HK-2 (cell line): ENCODE measurements at regions not wholly inside any gene's neighbourhood (a gene's known extent, or its start where the extent isn't known, plus 50 kb on each side); places are given as distances from the start of the nearest gene placed in this dataset.

Experiments used
- DNase-seq: peaks from one replicate; pipeline ENCODE4 v3.0.0-alpha.2; 2018; ENCODE audit not compliant: unreplicated experiment

DNA sequence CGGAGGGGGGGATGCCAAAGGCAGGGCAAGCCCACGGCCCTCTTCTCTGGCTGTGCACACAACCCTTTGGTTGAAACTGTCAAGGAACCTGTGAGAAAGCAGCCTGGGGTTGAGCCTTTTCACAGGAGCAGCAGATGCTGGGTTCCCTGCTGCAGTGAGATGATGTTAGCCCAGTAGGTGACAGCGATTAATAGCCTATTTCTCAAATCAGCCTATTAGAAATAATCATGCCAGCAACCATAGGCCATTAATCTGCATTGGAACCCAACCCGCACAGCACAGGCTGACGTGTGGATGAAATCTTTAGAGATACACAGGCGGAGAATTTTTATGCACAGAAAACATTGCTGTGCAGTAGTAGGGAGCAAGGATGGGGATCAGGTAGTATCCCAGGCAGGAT lies 637.5 kb downstream of the AJAP1 start:
- DNase-seq = no peak

DNA sequence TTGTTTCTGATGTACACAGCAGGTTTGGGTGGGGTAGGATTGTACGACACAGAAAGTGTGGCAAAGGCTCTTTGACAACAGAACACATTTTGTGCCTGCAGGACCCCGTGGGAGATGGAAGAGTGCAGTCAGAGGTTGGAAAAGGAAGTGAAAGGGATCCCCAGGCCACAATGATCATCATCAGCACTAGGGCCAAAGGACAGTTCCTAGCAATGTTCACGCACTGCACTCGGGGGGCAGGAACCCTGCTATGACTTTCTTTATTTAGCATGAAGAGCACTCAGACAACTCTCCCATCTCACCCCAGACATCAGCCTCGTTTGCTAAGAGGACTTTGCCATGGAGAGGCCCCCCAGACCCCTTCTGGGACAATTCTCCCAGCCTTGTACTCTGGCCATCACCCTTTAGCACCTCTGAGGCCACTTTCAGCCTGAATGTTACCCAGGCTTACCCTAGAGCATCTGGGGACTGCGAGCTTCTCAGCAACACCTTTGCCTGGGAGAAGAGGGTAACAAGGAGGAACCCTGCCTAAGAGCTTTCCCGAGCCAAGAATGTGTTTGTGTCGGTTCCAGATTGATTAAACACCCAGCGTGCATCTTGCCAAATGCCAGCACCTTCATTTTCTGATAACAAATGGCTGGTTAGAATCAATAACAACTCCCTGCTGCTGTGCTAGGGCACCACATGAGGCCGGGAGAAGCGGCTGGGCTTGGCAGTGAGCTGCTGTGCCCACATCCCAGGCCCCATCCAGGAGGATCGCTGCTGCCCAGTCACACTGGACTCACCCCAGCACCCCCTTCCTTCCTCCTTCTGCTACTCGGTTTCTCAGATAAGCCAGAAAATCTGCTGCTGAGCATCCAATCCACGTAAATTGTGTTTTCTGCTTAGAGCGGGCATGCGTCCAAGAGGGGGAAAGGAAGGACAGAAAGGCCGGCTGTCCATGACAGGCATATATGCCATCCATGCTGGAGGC lies 633.1 kb downstream of the AJAP1 start:
- DNase-seq = no peak

DNA sequence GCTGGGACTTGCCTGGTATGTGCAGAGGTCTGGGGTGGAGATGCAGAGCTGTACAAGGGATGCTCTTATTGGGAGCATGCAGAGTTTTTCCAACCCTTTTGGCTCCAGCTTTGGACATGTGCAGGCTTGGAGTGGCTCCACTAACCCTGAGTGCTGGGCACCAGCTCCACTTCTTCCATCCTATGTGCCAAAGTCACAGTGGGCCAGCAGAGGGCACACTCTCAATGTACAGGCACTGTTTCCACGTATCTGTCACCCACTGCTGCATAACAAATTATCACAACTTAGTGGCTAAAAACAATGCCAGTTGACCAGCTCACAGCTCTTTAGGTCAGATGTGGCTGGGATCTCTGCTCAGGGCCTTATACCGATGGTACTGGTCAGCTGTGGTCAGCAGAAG lies 631.8 kb downstream of the AJAP1 start:
- DNase-seq = no peak

DNA sequence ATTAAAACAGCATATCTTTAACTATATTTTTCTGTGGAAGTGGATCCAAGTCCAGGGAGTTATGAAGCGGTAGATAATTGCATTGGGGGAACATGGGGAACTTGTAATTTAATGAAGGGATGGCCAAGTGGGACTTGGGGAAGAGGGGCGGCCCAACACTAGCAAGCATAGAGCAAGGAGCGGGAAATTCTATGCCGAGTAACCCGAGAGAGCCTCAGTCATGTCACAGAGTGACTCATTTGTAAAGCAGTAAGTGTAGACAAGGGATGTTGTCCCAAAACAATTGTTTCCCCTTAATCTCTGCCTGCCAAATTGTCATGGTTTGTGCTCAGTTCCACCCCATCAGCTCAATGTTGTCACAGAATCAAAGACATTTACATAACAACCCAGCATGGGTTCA lies 620.1 kb downstream of the AJAP1 start:
- DNase-seq = no peak

DNA sequence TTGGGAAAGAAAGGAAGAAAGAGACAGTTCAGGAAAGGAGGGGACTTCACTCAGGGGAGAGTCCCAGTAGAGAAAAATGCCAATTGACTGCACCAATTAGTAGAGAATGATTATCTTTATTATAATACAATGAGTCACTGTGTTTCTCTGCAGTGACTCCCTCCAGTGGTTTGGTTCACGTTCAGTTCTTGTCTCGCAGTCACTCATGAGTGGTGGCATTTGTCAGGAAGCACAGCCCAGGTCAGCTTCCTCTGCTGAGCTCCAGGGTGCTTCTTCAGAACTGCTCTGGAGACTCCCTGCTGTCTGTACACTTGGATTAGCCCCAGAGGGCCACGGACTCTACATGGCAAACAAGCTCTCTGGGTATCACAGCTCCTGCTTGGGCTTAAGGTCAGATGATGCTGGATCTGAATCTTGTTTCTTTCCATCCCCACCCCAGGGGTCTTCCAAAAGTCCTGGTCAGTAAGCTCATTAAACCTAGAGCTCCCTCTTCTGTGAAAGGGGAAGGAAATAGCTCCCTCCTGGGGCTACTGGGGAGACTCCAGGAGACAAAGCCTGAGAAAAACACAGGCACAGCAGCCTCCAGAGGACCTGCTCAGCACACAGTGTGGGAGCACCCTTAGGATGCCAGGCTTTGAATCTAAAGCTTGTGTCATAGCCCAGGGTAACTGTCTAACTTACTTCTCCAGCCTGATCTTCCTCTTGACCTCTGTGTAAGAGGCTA lies 619.0 kb downstream of the AJAP1 start:
- DNase-seq = no peak

DNA sequence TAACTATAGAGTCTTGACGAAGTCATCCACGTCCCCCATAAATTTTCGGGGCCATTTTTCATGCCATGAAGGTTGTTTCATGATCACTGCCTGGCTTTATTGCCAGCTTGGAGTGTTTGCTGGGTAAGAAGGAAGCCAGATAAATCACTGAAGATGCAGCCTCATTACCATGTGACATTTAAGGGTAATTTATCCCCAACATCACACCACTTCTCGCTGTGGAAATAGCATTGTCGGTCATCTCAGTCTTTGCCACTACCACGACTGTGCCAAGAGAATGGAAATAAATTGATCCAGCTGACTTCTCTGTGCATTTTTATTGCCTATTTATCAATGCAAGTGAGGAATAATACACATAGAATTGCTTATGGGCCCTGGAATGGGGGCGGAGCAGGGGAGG lies 617.9 kb downstream of the AJAP1 start:
- no peak for DNase-seq

DNA sequence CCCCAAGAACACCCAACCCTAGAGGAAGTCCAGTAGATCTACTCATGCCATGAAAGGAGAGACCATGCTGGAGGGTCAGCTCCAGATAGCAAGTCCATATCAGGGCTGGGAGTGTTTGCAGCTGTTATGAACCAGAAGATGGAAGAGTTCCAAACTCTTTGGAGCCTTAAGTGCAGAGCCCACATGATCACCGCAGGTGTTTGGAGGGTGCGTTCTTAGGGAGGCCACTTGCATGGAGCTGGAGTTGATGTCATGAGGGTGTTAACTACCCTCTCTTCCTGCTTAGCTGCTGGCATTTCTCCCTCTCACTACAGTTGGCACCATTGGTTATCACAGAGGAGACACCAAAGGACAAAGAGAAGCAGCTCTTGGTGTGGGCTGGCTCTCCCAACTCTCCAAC lies 616.9 kb downstream of the AJAP1 start:
- DNase-seq = no peak

DNA sequence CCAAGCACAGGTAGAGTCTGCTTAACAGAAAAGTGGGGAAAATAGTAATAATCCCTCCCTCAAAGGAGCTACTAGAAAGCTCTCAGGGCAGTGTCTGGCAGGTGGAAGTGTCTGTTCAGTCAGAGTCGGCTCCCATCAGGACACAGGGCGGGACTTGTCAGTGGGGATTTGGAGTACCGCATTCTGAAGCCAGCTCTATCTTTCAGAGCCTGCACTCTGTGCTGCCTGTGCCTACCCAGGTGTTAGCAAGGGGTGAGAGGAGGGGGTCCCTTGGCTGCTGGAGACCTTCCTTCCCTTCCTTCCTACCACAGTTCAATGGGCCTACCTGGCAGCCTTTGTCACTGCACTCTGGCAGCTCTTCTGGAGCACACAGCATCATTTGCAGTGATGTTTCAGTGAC lies 615.5 kb downstream of the AJAP1 start:
- DNase-seq = no peak

DNA sequence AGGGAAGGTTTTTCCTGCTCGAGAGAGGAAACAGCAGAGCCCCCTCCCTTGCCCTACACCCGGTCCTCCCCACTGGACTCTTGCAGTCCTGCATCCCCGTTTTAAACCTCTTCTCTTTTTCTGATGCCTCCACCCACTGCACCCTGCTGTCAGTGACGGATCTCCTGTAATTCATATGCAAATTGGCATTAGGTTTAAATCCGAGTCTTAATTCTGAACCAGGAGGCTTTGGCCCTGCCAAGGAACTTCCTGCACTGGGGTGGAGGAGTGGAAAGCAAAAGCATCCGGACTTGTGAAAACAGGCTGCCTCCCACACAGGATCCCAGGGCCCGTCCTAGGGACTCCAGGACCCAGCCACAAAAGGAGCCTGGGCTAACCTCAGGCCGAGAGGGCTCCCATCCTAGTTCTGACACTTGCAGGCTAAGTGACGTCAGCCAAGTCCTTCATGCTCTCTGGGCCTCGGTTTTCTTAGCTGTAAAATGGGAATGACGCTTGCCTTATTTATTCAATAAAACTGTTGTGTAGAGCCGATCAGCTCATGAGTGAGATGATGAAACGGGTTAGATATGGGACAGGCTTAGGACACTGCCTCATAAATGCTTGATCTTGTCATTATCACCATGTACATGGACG lies 613.3 kb downstream of the AJAP1 start:
- no peak for DNase-seq

DNA sequence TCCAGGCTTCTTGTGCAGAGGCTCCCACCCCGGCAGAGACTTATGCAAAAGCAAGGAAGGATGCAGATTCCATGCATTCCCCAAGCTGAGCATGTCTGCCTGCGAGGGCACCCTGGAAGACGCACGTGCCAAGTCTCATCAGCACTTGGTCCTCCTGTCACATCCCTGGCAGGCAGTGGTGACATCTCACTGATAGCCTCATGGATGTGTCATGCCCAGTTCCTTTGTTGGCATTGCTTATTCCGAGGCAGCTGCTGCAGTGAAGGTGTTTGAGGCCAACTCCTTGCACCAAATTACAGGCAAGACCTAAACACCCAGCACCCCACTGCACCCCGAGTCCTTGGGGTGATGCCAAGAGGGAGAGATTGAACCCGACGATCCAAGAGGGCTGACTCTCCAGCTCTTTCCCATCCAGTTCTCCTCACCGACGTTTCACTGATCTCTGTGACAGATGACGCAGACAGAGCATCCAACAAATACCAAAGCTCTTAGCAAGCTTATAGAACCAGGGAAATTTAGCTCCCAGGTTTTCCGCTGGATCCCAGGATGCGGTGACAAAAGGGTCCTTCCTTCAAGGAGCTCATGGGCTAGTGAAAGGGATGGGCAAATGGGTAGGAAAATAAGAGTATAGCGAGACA lies 611.1 kb downstream of the AJAP1 start:
- no peak for DNase-seq

DNA sequence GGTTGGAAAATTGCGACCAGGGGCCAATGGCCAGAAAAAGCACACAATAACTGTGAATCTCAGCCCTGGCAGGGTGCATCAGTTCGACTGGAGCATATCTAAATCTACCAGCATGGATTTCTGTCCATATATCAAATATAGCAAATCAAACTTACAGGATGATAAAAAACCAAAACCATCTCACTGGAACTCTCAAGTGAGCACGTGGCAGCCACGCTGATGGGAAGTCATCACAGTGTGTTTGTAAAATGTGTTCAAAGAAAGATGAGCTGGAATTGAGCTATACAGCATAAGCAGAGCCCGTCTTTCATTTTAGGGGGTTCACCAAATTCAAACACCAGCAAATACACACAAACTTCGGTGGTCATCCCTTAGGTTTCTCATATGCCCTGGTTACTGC lies 610.1 kb downstream of the AJAP1 start:
- DNase-seq = no peak

DNA sequence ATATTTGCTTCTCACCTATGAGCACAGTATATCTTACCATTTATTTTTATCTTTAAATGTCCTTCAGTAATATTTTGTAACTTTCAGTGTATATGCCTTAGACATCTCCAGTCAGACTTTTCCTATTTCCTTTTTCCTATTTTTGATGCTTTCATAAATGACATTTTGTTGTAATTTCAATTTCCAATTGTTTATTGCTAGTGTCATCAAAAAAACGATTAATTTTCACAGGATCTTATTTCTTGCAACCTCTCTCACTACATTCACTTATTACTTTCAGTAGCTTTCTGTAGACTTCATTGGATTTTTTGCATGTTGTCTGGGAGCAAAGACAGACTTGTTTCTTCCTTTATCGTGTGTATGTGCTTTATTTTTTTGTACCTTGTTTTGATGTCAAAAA lies 602.4 kb downstream of the AJAP1 start:
- DNase-seq = no peak

DNA sequence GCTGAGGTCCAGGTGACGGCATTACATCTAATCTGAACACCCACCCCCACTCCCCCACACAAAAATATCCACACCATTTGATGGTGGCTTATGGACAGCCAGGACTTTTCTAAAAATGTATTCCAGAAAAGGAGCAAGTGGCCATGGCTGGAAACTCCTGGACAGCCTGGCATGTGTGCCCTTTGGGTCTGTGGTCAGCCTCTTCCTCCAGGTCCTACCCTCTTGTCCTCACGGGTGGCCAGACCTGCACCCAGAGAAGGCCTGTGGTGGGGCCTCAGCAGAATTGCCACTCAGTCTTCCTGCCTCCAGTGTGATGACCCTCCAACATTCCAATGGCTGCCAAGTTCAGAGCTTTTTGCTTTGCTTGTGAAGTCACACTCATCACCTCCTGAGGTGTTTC lies 600.6 kb downstream of the AJAP1 start:
- DNase-seq = no peak

DNA sequence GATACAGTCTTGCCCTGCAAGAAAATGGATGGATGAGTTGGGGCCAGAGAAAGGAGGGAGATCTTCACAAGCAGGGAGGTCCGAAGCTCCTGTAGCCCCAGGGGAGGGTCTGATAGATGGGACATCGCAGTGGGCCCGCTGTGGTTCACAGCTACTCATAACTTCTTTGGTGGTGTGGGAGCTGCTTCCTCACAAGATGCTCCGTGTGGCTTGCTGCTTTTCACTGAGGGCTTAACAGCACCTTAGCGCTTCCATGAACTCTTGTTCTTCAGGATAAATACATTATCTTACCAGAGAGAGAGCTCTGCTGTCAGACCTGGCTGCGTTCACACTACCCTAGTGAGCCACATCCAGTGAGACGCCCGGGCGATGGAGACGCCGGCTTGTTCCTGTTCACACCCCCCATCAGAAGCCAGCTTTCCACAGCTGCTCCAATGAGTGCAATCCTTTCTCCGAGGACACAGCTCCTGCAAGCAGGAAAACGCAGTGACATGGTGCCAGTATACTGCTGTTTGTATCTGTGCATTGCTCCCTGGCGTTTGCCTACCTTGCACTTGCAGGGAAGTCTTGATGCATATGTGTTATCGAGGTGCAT lies 599.8 kb downstream of the AJAP1 start:
- DNase-seq = no peak

DNA sequence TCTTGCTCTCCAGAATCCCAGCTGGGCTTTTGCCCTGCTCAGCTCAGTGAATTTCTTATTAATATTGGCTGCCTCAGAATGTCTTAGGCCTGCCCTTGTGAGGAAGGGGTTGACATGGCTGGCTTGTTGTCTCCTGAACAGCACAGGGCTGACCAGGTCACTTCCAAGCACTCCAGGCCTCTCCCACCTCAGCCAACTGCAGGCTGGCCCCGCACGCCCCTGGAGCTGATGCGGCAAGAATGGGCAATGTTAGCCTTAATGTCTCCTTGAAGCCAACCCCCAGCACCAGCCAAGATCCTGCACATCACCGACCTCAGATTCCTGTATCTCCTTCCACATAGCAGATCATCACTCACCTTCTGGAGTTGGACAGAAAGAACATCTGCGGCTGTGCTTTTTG lies 598.6 kb downstream of the AJAP1 start:
- no peak for DNase-seq

DNA sequence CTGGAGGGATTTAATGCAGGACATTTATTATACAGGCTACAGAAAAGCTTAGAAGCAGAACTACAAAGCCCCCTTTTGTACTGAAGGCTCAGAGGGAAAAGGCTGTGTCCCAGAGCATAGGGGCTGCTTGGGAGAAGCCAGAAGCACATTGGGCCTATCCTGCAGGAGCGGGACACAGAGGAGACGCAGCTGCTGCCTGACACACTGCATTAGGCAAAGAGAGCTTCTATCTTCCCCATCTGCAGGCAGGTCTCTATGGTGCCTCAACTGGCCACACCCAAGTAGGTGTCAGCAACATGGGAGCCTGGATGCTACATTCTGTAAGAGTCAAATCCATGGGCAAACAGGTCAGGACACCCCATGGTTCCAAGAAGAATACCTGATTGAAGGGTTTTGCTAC lies 595.9 kb downstream of the AJAP1 start:
- DNase-seq = no peak

DNA sequence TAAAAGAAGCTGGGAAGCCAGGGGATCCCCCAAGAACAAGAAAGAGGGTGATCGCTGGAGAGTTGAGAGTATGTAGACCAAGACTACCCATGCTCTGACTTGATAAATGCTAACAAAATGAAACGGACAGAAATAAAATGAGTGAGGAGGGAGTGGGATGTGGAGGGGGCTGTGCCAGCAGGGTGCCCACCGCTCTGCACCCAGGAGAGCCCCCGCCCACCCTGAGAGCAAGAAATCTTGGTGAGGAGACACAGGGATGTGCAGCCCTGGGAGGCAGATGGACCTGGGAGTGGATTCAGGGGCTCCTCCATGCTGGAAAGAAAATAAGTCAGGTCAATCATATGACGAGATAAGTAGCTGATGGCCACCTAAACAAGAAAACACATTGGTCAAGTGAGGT lies 590.9 kb downstream of the AJAP1 start:
- DNase-seq = no peak

DNA sequence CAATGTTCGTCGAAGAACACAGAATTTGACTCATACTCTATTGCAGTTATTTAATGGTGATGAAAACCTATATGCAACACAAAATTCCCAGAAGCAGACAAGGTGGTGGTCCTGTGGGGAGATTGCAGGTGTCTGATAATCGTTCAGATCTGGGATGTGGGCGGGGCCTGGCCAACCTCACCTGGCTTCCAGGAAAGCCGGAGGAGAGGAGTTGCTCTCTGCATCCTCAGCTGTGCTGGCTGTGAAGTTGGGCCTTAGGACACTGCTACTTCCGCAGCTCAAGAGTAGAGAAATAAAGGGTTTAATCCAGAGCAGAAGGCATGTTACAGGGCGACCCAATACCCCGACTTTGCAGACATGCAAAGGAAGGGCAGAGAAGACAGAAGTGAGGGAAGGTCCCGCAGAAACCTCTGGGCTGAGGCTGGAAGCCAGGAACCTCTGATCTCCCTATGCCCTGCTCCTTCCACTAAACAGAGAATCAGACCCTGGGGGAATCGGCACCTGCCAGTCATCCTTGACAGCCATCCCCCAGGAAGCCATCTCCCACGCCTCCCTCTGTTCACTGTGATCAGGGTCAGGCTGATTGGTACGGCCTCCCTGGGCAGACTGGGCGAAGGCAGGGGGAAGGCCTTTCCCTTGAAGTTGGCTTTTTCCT lies 590.3 kb downstream of the AJAP1 start:
- DNase-seq = no peak

DNA sequence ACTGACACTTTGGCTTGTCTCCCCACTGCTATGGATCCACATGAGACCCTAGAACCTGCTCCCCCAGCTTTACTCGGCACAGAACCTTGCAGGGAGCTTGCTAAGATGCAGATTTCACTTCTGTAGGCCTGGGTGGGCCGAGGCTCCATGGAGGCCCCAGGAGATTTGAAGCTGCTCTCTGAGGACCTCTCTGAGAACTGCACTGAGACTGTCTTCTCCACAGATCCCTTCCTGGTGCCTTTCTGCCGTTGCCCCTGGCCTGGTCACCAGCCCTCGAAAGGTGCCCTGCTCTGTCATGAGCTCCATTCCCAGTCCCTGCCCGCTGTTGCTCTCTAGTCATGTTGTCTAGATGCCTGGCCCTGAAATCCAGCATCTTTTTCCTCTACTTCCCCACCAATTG lies 588.4 kb downstream of the AJAP1 start:
- DNase-seq = no peak

DNA sequence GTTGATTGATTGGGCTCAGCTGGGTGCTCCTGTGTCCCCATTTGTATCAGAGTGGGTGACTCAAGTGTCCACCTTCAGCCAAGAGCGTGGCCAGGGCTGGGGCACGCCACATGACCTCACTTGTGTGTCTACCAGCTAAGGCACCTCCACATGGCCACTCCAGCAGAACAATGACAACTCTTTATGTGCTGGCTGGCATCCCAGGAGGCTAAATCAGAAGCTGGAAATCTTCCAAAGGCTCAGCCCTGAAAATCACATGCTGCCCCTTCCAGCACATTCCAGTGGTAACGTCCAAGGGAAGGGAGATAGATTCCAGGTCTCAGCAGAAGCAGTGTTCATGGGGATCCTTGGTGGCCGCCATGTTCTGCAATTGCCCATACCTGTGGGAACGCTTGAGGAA lies 585.5 kb downstream of the AJAP1 start:
- no peak for DNase-seq
